Ovary (tissue), 3 donors: ENCODE measurements at regions not wholly inside any gene's neighbourhood (a gene's known extent, or its start where the extent isn't known, plus 50 kb on each side); places are given as distances from the start of the nearest gene placed in this dataset.

ENCODE experiments used
- EP300 ChIP-seq: sonication (generic); formaldehyde crosslinking; IDR thresholded peaks from one replicate; pipeline ENCODE4 v1.6.1; 2017; ENCODE audit warnings: antibody characterized with exemption
- POLR2A ChIP-seq: fragments of 450-650 bp; IDR thresholded peaks from one replicate; pipeline ENCODE4 v1.6.1; 2017; ENCODE audit warnings: antibody characterized with exemption, mild to moderate bottlenecking, moderate library complexity
- TF ChIP-seq, protein P1 (sequence below), 3 donors: fragments of 450-650 bp in 2 of 3; fragments of 200-600 bp in 1 of 3; IDR thresholded peaks; one replicate each; pipeline versions ENCODE4 v1.5.1 to v1.8.0; 2016 to 2022; ENCODE audit warnings: antibody characterized with exemption in 3 of 3, mild to moderate bottlenecking in 1 of 3
- donor health status: DM: no; HTN: no; CAD: no.

DNA sequence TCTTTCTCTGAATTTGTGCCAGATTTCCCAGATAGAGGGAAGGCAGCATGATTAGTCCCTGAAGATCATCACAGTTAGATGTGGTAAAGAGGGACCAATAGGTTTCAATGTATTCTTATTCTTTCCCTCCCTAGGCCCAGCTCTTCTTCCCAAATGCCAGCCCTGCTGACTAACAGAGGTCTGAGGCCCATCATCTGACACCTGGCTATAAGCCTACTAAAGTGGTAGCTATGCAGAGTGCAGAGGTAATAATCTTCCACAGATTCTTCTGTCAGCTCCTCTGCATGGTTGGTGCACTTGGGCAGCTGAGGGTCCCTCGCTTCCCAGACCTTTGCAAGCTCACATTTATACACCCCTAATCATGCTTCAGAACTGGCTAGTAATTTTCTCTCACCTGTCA is 63.7 kb upstream of the PZP start:
- no peak for TF ChIP-seq POLR2A
- TF ChIP-seq, protein P1, sequence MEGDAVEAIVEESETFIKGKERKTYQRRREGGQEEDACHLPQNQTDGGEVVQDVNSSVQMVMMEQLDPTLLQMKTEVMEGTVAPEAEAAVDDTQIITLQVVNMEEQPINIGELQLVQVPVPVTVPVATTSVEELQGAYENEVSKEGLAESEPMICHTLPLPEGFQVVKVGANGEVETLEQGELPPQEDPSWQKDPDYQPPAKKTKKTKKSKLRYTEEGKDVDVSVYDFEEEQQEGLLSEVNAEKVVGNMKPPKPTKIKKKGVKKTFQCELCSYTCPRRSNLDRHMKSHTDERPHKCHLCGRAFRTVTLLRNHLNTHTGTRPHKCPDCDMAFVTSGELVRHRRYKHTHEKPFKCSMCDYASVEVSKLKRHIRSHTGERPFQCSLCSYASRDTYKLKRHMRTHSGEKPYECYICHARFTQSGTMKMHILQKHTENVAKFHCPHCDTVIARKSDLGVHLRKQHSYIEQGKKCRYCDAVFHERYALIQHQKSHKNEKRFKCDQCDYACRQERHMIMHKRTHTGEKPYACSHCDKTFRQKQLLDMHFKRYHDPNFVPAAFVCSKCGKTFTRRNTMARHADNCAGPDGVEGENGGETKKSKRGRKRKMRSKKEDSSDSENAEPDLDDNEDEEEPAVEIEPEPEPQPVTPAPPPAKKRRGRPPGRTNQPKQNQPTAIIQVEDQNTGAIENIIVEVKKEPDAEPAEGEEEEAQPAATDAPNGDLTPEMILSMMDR (IDR thresholded peaks at IDR 0.05): no peak
- TF ChIP-seq EP300: no peak
